Choroid plexus epithelial cell (primary cell): ENCODE measurements at regions not wholly inside any gene's neighbourhood (a gene's known extent, or its start where the extent isn't known, plus 50 kb on each side); places are given as distances from the start of the nearest gene placed in this dataset.
"Not testable (repeated sequence)": the region's sequence is repeated elsewhere in the genome, so short reads cannot be mapped to it uniquely, and the experiment has no call there.

ENCODE experiments used
- DNase-seq: peaks from one replicate; pipeline ENCODE4 v3.0.0-alpha.2; 2010; ENCODE audit warnings: low read depth
- H3K4me3 ChIP-seq: 2 replicates; pipeline ENCODE4 v1.5.1; 2011; ENCODE audit warnings: low read depth, mild to moderate bottlenecking, control low read depth, low read length, moderate library complexity
- CTCF ChIP-seq: conservative IDR thresholded peaks from 2 replicates; pipeline ENCODE4 v1.5.1; 2011; ENCODE audit warnings: low read depth, mild to moderate bottlenecking, control low read depth, inconsistent platforms, low read length, moderate library complexity

- no peak for TF ChIP-seq CTCF
- peak; percentile 63 for DNase-seq
Measured at GRCh38 chr2:51290725-51291124, 258.8 kb upstream of the NRXN1 start.

GRCh38 chr2:51289045-51289444 lies 257.1 kb upstream of the NRXN1 start:
- no peak for TF ChIP-seq CTCF
- no peak for DNase-seq
- no peak overlapping the region for H3K4me3 ChIP-seq

More at GRCh38 chr2:51290725-51291124, 258.8 kb upstream of the NRXN1 start:
- no peak overlapping the region for H3K4me3 ChIP-seq

- TF ChIP-seq CTCF = no peak
- DNase-seq = no peak
- H3K4me3 ChIP-seq = no peak overlapping the region
Measured at GRCh38 chr2:51268191-51268590, 236.3 kb upstream of the NRXN1 start.

- TF ChIP-seq CTCF = no peak
- no peak overlapping the region for H3K4me3 ChIP-seq
- no peak for DNase-seq
Measured at GRCh38 chr2:51265539-51265938, 233.6 kb upstream of the NRXN1 start.

GRCh38 chr2:51263951-51264350 lies 232.0 kb upstream of the NRXN1 start:
- no peak overlapping the region for H3K4me3 ChIP-seq
- no peak for DNase-seq
- TF ChIP-seq CTCF = no peak

- not testable (repeated sequence) for H3K4me3 ChIP-seq, DNase-seq
Measured at GRCh38 chr2:51263101-51263500, 231.2 kb upstream of the NRXN1 start.

GRCh38 chr2:51258301-51258700 lies 226.4 kb upstream of the NRXN1 start:
- no peak overlapping the region for H3K4me3 ChIP-seq
- DNase-seq = no peak
- TF ChIP-seq CTCF = no peak

- DNase-seq = no peak
- H3K4me3 ChIP-seq = no peak overlapping the region
- TF ChIP-seq CTCF = no peak
Measured at GRCh38 chr2:51256736-51257135, 224.8 kb upstream of the NRXN1 start.
